ENCODE measurements at regions not wholly inside any gene's neighbourhood (a gene's known extent, or its start where the extent isn't known, plus 50 kb on each side); places are given as distances from the start of the nearest gene placed in this dataset.

- DNase-seq (ENCODE audit: extremely low read depth, low read depth), result no peak
- no peak for TF ChIP-seq CTCF (IDR thresholded peaks at IDR 0.05; ENCODE audit: low read depth, low read length, missing control alignments)
- no peak overlapping the region for H3K4me3 ChIP-seq (replicated peaks; ENCODE audit: low read depth, low read length)
Observed at GRCh38 chr12:61111218-61111617, 1149.0 kb upstream of the USP15 start.

GRCh38 chr12:61137677-61138414 lies 1122.4 kb upstream of the USP15 start:
- H3K4me3 ChIP-seq (replicated peaks; ENCODE audit: low read depth, low read length), result no peak overlapping the region
- TF ChIP-seq CTCF (IDR thresholded peaks at IDR 0.05; ENCODE audit: low read depth, low read length, missing control alignments), result no peak
- DNase-seq (ENCODE audit: extremely low read depth, low read depth), result no peak

DNA sequence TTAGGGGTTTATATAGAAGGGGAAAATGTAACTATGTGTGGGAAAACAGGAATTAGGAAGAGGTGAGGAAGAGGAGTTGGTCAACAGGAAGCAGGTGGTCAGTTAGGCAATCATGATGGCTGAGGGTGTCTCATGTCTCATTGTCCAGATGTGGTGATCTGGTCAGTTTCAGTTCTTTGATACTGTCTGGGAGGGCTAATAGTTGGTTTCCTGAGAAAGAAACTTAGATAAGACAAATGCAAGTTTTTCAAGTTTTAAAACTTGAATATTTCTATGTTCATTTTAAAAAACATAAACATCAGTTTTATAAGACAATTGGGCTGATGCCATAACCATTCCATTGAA lies 1121.8 kb upstream of the USP15 start:
- no peak for DNase-seq (ENCODE audit: extremely low read depth, low read depth)
- no peak for TF ChIP-seq CTCF (IDR thresholded peaks at IDR 0.05; ENCODE audit: low read depth, low read length, missing control alignments)
- no peak overlapping the region for H3K4me3 ChIP-seq (replicated peaks; ENCODE audit: low read depth, low read length)

GRCh38 chr12:61161961-61162360 lies 1098.2 kb upstream of the USP15 start:
- no peak overlapping the region for H3K4me3 ChIP-seq (replicated peaks; ENCODE audit: low read depth, low read length)
- DNase-seq (ENCODE audit: extremely low read depth, low read depth), result no peak
- no peak for TF ChIP-seq CTCF (IDR thresholded peaks at IDR 0.05; ENCODE audit: low read depth, low read length, missing control alignments)

GRCh38 chr12:61188801-61189595 lies 1071.2 kb upstream of the USP15 start:
- DNase-seq (ENCODE audit: extremely low read depth, low read depth), result no peak
- TF ChIP-seq CTCF (IDR thresholded peaks at IDR 0.05; ENCODE audit: low read depth, low read length, missing control alignments), result no peak
- no peak overlapping the region for H3K4me3 ChIP-seq (replicated peaks; ENCODE audit: low read depth, low read length)

DNA sequence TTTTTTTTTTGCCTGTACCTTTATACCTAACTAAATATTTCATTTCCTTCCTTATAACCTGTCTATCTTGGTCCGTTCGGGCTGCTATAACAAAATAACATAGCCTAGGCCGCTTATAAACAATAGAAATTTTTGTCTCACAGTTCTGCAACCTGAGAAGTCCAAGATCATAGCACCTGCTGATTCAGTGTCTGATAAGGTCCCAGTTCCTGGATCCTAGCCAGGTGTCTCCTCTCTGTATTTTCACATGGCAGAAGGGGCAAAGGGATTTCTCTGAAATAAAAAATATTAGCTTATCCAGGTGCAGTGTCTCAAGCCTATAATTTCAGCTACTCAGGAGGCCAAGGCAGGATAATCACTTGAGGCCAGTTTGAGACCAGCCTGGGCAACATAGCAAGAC lies 1046.6 kb upstream of the USP15 start:
- no peak overlapping the region for H3K4me3 ChIP-seq (replicated peaks; ENCODE audit: low read depth, low read length)
- no peak for TF ChIP-seq CTCF (IDR thresholded peaks at IDR 0.05; ENCODE audit: low read depth, low read length, missing control alignments)
- no peak for DNase-seq (ENCODE audit: extremely low read depth, low read depth)

Measured in HFF-Myc (cell line).